ENCODE measurements at regions not wholly inside any gene's neighbourhood (a gene's known extent, or its start where the extent isn't known, plus 50 kb on each side); places are given as distances from the start of the nearest gene placed in this dataset.

DNA sequence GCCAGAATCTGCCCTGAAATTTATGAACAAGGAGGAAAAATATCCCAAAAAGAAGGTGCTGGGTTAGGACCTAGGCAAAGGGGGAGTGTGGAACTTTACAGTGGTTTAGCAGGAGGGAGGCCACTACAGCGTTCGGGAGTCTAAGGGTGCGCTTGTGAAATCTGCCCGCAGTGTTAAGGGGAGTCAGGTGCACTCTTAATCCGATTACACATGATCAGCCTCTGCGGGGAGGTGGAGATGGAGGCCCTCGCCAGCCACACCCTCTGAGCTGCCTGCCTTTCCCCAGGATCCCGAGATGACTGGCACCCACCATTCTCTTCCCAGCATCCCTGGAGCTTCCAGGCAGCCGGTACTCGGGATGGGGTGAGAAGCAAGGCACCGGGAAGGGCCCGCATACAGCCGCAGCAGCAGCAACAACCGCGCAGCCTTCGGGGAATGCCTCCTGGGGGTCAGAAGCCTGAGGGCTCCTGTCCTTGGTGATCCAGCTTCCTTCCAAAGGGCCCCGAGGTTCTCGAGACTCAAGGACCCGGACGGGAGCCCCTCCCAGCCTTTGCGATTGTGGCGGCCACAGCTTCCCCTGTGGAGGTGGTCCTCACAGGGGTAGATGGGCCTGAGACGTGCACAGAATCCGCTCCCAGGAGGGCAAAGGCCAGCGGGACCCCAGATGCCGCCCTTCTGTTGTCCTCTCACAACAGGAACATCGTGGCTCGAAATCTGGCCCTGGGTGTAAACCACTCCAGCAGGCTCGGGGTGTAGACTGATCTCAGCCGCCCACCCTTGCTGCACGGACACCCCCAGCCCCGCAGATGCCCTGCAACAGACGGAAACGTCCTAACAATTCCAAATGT, 57.3 kb upstream of the CST7 start:
- Mint-ChIP-seq H3K9me3 (ENCODE audit: unreplicated experiment) (peaks cover 6% of the 10 kb centered on the region), H3K27me3 (ENCODE audit: unreplicated experiment) (peaks cover 2% of the 10 kb centered on the region), H3K4me1 (ENCODE audit: low read depth, unreplicated experiment) (no peaks in the 10 kb centered on the region), H3K36me3 (ENCODE audit: unreplicated experiment) (peaks cover 7% of the 10 kb centered on the region), H3K27ac (ENCODE audit: unreplicated experiment) (no peak overlapping the region), H3K4me3 (ENCODE audit: unreplicated experiment) (no peak overlapping the region)
- TF ChIP-seq, protein P1, sequence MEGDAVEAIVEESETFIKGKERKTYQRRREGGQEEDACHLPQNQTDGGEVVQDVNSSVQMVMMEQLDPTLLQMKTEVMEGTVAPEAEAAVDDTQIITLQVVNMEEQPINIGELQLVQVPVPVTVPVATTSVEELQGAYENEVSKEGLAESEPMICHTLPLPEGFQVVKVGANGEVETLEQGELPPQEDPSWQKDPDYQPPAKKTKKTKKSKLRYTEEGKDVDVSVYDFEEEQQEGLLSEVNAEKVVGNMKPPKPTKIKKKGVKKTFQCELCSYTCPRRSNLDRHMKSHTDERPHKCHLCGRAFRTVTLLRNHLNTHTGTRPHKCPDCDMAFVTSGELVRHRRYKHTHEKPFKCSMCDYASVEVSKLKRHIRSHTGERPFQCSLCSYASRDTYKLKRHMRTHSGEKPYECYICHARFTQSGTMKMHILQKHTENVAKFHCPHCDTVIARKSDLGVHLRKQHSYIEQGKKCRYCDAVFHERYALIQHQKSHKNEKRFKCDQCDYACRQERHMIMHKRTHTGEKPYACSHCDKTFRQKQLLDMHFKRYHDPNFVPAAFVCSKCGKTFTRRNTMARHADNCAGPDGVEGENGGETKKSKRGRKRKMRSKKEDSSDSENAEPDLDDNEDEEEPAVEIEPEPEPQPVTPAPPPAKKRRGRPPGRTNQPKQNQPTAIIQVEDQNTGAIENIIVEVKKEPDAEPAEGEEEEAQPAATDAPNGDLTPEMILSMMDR (IDR thresholded peaks at IDR 0.05; ENCODE audit: partially characterized antibody, unreplicated experiment) = no peak
- DNase-seq = no peak

DNA sequence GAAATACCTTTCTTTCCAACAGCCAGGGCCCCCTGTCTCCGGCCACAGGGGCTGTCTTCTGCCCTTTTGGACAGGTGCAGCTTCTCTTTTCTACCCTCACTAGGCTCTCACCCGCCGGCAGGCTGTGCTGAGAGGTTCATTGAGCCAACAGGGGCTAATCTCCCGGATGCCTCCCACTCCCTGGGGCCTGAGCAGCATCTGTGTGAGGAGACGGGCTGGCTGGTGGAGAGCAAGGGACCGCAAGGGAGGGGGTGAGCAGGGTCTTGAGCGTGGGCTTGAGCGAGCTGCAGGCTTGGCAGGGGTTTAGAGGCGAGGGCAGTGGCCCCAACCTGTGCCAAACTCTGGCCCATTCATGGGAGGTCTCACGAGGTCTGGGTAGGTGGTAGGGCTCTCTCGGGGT, 56.5 kb upstream of the CST7 start:
- H3K36me3 Mint-ChIP-seq (ENCODE audit: unreplicated experiment) = peaks cover 7% of the 10 kb centered on the region
- TF ChIP-seq, protein P1 (IDR thresholded peaks at IDR 0.05; ENCODE audit: partially characterized antibody, unreplicated experiment) = no peak

DNA sequence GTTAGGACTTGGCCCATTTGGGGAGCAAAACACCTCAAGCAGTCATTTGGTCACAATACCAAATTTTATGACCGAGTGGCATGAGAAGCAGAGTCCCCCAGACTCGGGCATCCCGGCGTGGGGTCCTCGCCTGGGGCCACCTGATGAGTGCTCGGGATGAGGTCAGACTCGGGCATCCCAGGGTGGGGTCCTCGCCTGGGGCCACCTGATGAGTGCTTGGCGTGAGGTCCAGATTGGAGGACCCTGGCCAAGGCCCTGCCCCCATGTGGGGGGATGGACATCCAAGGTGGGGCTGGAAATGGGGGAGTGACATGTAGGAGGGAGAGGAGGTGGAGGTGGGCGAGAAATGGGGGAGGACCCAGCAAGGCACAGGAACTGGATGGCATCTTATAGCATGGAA, 56.1 kb upstream of the CST7 start:
- Mint-ChIP-seq H3K4me3 (ENCODE audit: unreplicated experiment) (no peak overlapping the region), H3K27ac (ENCODE audit: unreplicated experiment) (no peak overlapping the region), H3K9me3 (ENCODE audit: unreplicated experiment) (peaks cover 6% of the 10 kb centered on the region), H3K4me1 (ENCODE audit: low read depth, unreplicated experiment) (no peaks in the 10 kb centered on the region), H3K36me3 (ENCODE audit: unreplicated experiment) (peaks cover 7% of the 10 kb centered on the region), H3K27me3 (ENCODE audit: unreplicated experiment) (peaks cover 2% of the 10 kb centered on the region)
- TF ChIP-seq, protein P1 (IDR thresholded peaks at IDR 0.05; ENCODE audit: partially characterized antibody, unreplicated experiment) = no peak
- no peak for DNase-seq

More for the DNA sequence above, 56.5 kb upstream of the CST7 start:
- Mint-ChIP-seq H3K4me3 (ENCODE audit: unreplicated experiment) (no peak overlapping the region), H3K27me3 (ENCODE audit: unreplicated experiment) (peaks cover 2% of the 10 kb centered on the region), H3K4me1 (ENCODE audit: low read depth, unreplicated experiment) (no peaks in the 10 kb centered on the region), H3K27ac (ENCODE audit: unreplicated experiment) (no peak overlapping the region), H3K9me3 (ENCODE audit: unreplicated experiment) (peaks cover 6% of the 10 kb centered on the region)
- no peak for DNase-seq

DNA sequence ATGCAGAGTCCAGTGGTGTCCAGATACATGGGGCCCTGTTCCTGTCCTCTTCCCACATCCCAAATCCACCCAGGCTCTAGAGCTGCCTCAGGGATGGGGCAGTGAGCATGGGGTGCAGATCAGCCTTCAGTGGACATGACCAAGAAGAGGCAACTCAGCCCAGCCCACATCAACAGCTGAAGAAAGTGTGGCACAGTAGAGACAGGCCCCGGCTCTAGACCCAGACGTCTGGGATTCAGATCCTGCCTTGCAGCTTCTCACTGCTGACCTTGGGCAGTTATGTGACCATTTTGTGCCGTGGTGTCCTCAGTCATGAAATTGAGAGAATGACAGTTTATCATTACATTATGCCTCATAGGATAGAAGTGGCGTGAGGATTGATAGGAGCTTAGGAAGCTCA, 54.6 kb upstream of the CST7 start:
- Mint-ChIP-seq H3K36me3 (ENCODE audit: unreplicated experiment) (peaks cover 18% of the 10 kb centered on the region), H3K4me1 (ENCODE audit: low read depth, unreplicated experiment) (no peaks in the 10 kb centered on the region), H3K9me3 (ENCODE audit: unreplicated experiment) (peaks cover 14% of the 10 kb centered on the region), H3K27me3 (ENCODE audit: unreplicated experiment) (peaks cover 2% of the 10 kb centered on the region), H3K4me3 (ENCODE audit: unreplicated experiment) (no peak overlapping the region), H3K27ac (ENCODE audit: unreplicated experiment) (no peak overlapping the region)
- TF ChIP-seq, protein P1 (IDR thresholded peaks at IDR 0.05; ENCODE audit: partially characterized antibody, unreplicated experiment) = no peak
- no peak for DNase-seq

DNA sequence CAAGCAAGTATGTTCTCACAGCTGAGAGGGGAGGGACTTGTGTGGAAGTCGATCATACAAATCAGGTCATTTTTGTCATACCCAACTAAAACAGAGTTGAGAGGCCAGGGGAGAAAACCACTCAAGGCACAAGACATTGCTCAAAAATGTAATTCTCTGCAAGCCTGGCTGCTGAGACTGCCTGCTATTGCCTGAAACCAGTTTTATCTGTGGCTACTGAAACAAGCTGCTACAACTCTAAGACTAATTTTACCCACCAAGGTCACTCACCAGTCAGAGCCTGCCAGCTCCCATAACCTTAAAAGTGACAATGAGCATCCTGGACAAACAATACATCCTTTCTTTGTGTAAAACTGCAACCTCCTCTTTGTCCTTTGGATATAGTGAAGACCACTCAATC, 54.1 kb upstream of the CST7 start:
- H3K4me1 Mint-ChIP-seq (ENCODE audit: low read depth, unreplicated experiment) = no peaks in the 10 kb centered on the region
- peaks cover 16% of the 10 kb centered on the region for H3K9me3 Mint-ChIP-seq (ENCODE audit: unreplicated experiment)
- no peak overlapping the region for H3K4me3 Mint-ChIP-seq (ENCODE audit: unreplicated experiment)
- no peak overlapping the region for H3K27ac Mint-ChIP-seq (ENCODE audit: unreplicated experiment)
- TF ChIP-seq, protein P1 (IDR thresholded peaks at IDR 0.05; ENCODE audit: partially characterized antibody, unreplicated experiment) = no peak
- H3K27me3 Mint-ChIP-seq (ENCODE audit: unreplicated experiment) = peaks cover 2% of the 10 kb centered on the region
- H3K36me3 Mint-ChIP-seq (ENCODE audit: unreplicated experiment) = peaks cover 22% of the 10 kb centered on the region
- no peak for DNase-seq

Data from glutamatergic neuron (in vitro differentiated cells).